Heart right ventricle (tissue), 16 donors: ENCODE measurements at regions not wholly inside any gene's neighbourhood (a gene's known extent, or its start where the extent isn't known, plus 50 kb on each side); places are given as distances from the start of the nearest gene placed in this dataset.
A peak's percentile ranks its signal among the peaks of the same experiment; 100 is the strongest.
"Not testable (repeated sequence)": the region's sequence is repeated elsewhere in the genome, so short reads cannot be mapped to it uniquely, and the experiment has no call there.

ENCODE experiments used
- ATAC-seq, 8 donors: fragments of 200-7000 bp; cut with Tn5 transposase; one replicate each; pipeline ENCODE4 v1.9.1; 2020; ENCODE audit warnings: mild to moderate bottlenecking in 8 of 8, moderate library complexity in 8 of 8, moderate number of reproducible peaks in 1 of 8
- DNase-seq, 2 donors: peaks; one replicate each; pipeline ENCODE4 v3.0.0-alpha.2; 2020
- H3K27ac ChIP-seq, 10 donors: fragments of 200-600 bp; sonication (generic) in 2 of 10; one replicate each; pipeline versions ENCODE4 v1.5.0 to v1.8.0; 2020 to 2022; ENCODE audit warnings: mild to moderate bottlenecking in 3 of 10
- H3K27me3 ChIP-seq, 7 donors: fragments of 200-600 bp; one replicate each; pipeline ENCODE4 v1.8.0; 2021 to 2022; ENCODE audit warnings: mild to moderate bottlenecking in 2 of 7
- H3K36me3 ChIP-seq, 9 donors: fragments of 200-600 bp; sonication (generic) in 1 of 9; one replicate each; pipeline versions ENCODE4 v1.5.0 to v1.8.0; 2020 to 2022; ENCODE audit warnings: mild to moderate bottlenecking in 2 of 9
- H3K4me1 ChIP-seq, 9 donors: fragments of 200-600 bp; sonication (generic) in 1 of 9; one replicate each; pipeline versions ENCODE4 v1.5.0 to v1.8.0; 2020 to 2022; ENCODE audit warnings: mild to moderate bottlenecking in 4 of 9
- H3K4me3 ChIP-seq, 10 donors: fragments of 200-600 bp; sonication (generic) in 2 of 10; one replicate each; pipeline versions ENCODE4 v1.5.0 to v1.8.0; 2020 to 2022; ENCODE audit warnings: mild to moderate bottlenecking in 7 of 10, moderate library complexity in 2 of 10
- H3K9me3 ChIP-seq, 11 donors: fragments of 200-600 bp in 10 of 11; sonication (generic) in 2 of 11; one replicate each; pipeline versions ENCODE4 v1.5.0 to v1.8.0; 2013 to 2022; ENCODE audit warnings: mild to moderate bottlenecking in 2 of 11, control low read depth in 1 of 11, moderate library complexity in 1 of 11
- CTCF ChIP-seq, 9 donors: fragments of 200-600 bp; sonication (generic) in 2 of 9; IDR thresholded peaks; one replicate each; pipeline versions ENCODE4 v1.5.0 to v1.8.0; 2021 to 2022; ENCODE audit warnings: antibody characterized with exemption in 9 of 9, mild to moderate bottlenecking in 5 of 9, moderate library complexity in 1 of 9
- WGBS, 2 donors: extraction: QIAGEN DNeasy Blood & Tissue Kit; methylation state at CpG; one replicate each; pipeline ENCODE4 v1.1.7; 2013; ENCODE audit warnings: inconsistent platforms in 1 of 2; 5-methylcytosine and 5-hydroxymethylcytosine counted together
- intact Hi-C, 10 donors: fragments of 100-400 bp; cut with DNase I; formaldehyde crosslinking; loops; one replicate each; pipeline versions ENCODE4 v1.11.1 to v1.14.2; 2022
- donor health status: Arrhythmogenic right ventricular cardiomyopathy.
- donor health status: ischemic (EF 13 %, LVEDD 7.1; RV severe dilation, severe dysfunction).
- donor health status: healthy with polysubstance abuse.
- donor health status: DM: no; HTN: yes; CAD: no.
- donor health status: DM: no; HTN: no; CAD: no.
- donor health status: ischemic (EF 25% LVEDD 6.9; RV normal size, moderate dysfunction).
- donor health status: ischemic (EF 25% LVEDD 5.7; RV mildly dilated, moderate dysfunction).
- donor health status: healthy.
- donor health status: DM: yes; HTN: yes; CAD: no.
- donor health status: Ischemic cardiomyopathy.
- donor health status: ischemic (EF 35%, LVEDD 5.7; RV mildly dilated, moderate dysfunction).
- donor health status: nonischemic (EF 11% LVEDD 7.7; RV severe dilation, severe dysfunction).
- donor health status: DM: yes; HTN: yes; CAD: no.
- donor health status: PGD.
- donor health status: ischemic (EF 29% LVEDD 5.4; RV normal size, mild dysfunction).
- donor health status: nonischemic (EF 23%, LVEDD 6.1; RV moderate dilation, normal function).

- Histone ChIP-seq H3K36me3 (no peaks in the 10 kb centered on the region), H3K9me3 (no peaks in the 10 kb centered on the region), H3K27ac (no peak overlapping the region), H3K4me3 (no peak overlapping the region), H3K27me3 (no peaks in the 10 kb centered on the region), H3K4me1 (no peaks in the 10 kb centered on the region)
- intact Hi-C loops: no loop called here
- DNase-seq (no peak), ATAC-seq (no peak)
- 9 to 23% methylated on average over 1 of the region's 1 CpG for whole genome bisulfite sequencing, 2 donors
- TF ChIP-seq CTCF (IDR thresholded peaks at IDR 0.05): no peak
Measured at GRCh38 chr6:51203504-51203903, 384.8 kb downstream of the TFAP2B start.

- H3K36me3 ChIP-seq, H3K9me3 ChIP-seq, H3K4me1 ChIP-seq, DNase-seq, intact Hi-C loops, H3K27ac ChIP-seq, ATAC-seq, H3K27me3 ChIP-seq, H3K4me3 ChIP-seq: not testable (repeated sequence)
- 75 to 79% methylated on average over 5 of the region's 5 CpGs for WGBS, 2 donors
Measured at GRCh38 chr6:51206686-51207085, 388.0 kb downstream of the TFAP2B start.

GRCh38 chr6:51209651-51210050 is 391.0 kb downstream of the TFAP2B start:
- Histone ChIP-seq H3K27me3 (peaks cover 0 to 16% (median 7%) of the 10 kb centered on the region in 7 donors), H3K27ac (no peak overlapping the region), H3K36me3 (no peaks in the 10 kb centered on the region), H3K4me3 (no peak overlapping the region), H3K4me1 (peaks cover 0 to 2% (median 0%) of the 10 kb centered on the region in 9 donors), H3K9me3 (no peaks in the 10 kb centered on the region)
- intact Hi-C loops: no loop called here
- WGBS, 2 donors: 76 to 88% methylated on average over 1 of the region's 1 CpG
- no peak for TF ChIP-seq CTCF (IDR thresholded peaks at IDR 0.05)
- DNase-seq: no peak
- no peak for ATAC-seq

- H3K4me1 ChIP-seq: peaks cover 0 to 2% (median 0%) of the 10 kb centered on the region in 9 donors
- H3K27me3 ChIP-seq: peaks cover 0 to 22% (median 7%) of the 10 kb centered on the region in 7 donors
- no peak for TF ChIP-seq CTCF (IDR thresholded peaks at IDR 0.05)
- H3K27ac ChIP-seq: no peak overlapping the region
- H3K9me3 ChIP-seq: no peaks in the 10 kb centered on the region
- H3K4me3 ChIP-seq: peak overlapping the region in 1 of 10 donors; percentile 3
- intact Hi-C loops: no loop called here
- no peak for DNase-seq
- WGBS, 2 donors: 6 to 9% methylated on average over 16 of the region's 16 CpGs
- ATAC-seq: no peak
- no peaks in the 10 kb centered on the region for H3K36me3 ChIP-seq
Measured at GRCh38 chr6:51213811-51214210, 395.1 kb downstream of the TFAP2B start.

GRCh38 chr6:51214442-51214841 is 395.8 kb downstream of the TFAP2B start:
- Histone ChIP-seq H3K27ac (no peak overlapping the region), H3K4me3 (no peak overlapping the region), H3K4me1 (peaks cover 0 to 2% (median 0%) of the 10 kb centered on the region in 9 donors), H3K27me3 (peaks cover 0 to 22% (median 7%) of the 10 kb centered on the region in 7 donors), H3K9me3 (no peaks in the 10 kb centered on the region), H3K36me3 (no peaks in the 10 kb centered on the region)
- no peak for TF ChIP-seq CTCF (IDR thresholded peaks at IDR 0.05)
- intact Hi-C loops: no loop called here
- DNase-seq: no peak
- ATAC-seq: no peak
- whole genome bisulfite sequencing, 2 donors: 35 to 39% methylated on average over 4 of the region's 4 CpGs
